ENCODE measurements at regions not wholly inside any gene's neighbourhood (a gene's known extent, or its start where the extent isn't known, plus 50 kb on each side); places are given as distances from the start of the nearest gene placed in this dataset.

- TF ChIP-seq CTCF (IDR thresholded peaks at IDR 0.05) = no peak
- TF ChIP-seq EZH2 (IDR thresholded peaks at IDR 0.05; ENCODE audit: borderline replicate concordance, insufficient read depth, low read depth, low read length, poor library complexity, severe bottlenecking) = no peak
These were observed 103.6 kb downstream of the VIP start for GRCh38 chr6:152854086-152854795.
